ENCODE measurements at regions not wholly inside any gene's neighbourhood (a gene's known extent, or its start where the extent isn't known, plus 50 kb on each side); places are given as distances from the start of the nearest gene placed in this dataset.

DNA sequence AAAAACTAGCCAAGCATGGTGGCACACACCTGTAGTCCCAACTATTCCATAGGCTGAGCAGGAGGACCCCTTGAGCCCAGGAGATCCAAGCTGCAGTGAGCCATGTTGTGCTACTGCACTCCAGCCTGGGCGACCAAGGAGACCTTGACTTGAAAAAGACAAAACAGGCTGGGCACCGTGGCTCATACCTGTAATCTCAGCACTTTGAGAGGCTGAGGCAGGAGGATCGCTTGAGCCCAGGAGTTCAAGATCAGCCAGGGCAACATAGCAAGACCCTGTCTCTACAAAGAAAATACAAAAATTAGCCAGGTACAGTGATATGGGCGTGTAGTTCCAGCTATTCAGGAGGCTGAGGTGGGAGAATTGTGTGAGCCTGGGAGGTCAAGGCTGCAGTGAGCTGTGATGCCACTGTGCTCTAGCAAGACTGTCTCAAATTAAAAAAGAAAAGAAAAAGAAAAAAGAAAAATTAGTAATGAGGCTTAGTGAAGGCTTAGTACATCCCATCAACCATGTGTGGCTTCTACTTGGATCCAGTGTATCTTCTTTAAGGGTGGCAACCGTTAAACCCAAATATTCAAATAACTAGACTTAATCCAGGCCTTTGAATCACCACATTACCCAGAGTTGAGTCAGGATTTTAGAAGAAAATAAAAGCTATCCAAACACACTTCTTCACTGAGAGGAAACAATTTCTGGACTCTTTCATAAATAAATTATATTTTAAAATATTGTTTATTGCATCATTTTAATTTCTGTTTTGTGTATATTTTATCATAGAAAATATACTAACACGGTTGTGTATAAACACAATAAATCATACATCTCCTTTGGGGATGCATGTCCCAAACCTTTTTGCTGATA lies 74.3 kb upstream of the RAB4A start:
- no peak for DNase-seq

DNA sequence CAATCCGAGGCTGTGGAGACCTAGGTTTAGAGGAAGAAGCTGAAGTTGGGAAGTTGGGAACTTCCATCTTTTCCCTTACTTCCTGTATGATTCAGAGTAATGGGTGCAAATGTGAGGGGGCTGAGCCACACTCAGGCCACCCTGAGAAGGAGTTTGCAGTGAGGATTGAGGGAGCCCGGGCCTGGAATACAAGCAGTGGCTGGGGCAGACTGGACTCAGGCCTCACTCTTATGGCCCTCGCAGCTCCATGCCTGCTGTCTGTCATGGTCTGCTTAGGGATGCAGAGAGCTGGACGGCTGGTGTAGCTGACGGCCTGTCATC lies 73.7 kb upstream of the RAB4A start:
- DNase-seq = no peak

DNA sequence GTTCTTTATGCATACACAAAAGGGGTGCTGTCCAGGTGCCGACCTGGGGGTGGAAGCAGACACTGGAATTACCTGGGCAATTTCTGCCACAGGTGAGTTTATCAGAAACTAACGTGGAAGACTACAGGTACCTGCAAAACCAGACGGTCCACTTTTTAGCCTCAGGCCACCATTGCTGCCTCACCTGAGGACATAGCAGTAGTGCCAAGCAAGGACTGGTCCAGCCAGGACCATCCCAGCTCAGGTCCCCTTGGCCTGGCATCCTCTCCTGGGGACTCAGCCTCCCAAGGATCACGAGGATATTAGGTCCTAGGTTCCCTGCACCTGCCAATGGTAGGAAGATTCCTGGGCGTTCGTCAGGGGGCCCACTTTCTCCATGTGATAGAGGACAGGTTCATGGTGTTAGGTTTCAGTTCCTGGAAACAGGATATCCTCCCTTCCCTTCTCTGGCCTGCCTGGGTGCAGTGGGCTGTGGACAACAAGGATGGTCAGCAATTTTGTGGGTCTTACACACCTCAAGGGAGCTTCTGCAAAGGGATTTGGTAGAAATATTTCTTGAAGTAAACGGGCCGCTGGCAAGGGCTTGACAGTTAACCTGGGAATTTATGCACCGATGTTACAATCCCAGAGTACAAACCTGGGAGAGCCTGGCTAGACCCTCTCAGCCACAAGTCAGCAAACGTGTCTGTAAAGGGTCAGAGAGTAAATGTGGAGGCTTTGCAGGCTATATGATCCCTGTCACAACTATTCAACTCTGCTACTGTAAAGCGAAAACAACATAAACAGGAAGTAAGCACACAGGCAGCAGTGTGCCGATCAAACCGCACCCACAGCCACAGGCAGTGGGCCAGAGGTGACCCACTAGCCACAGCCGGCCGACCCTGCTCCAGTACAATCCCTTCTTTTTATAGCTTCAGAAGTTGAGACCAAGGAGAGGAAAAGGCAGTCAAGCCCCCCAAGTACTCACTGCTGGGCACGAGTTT lies 71.4 kb upstream of the RAB4A start:
- DNase-seq = peak; percentile 67

DNA sequence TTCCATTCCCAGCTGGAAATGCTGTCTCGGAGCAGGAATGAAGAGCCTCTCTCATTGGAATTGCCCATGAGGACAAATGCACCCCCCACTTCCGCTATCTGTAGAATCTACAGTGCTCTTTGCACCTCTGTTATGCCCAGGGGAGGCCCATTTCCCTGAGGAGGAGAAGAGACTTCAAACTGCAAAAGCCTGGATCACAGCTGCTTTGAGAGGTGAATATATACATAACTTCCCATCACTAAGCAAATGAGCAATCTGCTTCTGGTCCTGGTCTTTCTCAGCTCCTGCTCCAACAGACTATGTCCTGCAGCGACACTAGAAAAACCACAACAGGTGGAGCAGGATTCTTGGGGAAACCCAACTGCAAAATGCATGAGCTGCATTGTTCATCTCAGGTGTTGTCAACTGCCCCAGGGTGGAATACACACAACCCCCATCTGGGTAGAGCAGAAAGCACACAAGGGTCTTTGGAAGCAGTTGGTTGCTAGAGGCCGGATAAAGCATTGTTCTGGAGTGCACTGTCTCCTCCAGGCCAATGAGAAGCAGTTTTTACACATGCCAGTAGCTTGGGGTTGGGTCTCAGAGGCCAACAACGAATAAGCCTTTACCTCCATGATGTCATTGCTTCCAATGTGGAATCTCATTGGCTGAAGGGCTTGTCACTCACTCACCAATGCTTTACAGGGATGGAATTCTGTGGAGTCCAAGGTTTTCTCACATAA lies 67.7 kb upstream of the RAB4A start:
- no peak for DNase-seq

DNA sequence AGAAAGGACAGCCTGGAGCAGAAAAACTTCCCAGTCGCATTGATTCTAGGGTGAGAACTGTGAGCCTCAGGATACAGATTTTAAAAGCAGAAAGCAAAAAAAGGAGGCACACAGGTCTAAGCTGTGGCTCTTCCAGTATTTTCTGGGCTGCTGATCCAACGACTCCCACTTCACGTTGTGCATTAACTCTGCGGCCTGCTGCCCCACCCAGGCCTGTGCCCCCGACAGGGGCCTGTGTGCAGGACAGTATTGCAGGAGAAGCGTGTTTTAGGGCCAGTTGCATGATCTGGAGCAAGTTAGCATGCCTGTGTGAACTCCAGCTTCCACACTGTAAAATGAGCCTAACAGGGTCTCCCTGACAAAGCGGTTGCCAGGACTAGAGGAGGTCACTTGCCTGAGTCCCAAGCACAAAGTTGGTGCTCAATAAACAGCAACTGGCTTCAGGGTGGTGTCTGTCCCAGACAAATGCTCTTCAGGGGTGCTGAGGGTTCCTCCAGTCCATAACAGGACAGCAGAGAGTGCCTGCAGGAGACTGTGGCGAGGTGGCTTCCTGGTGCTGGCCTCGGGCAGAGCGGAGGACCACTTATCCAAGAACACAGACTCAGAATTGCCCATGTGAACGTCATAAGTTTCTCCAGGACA lies 66.8 kb upstream of the RAB4A start:
- DNase-seq = no peak

DNA sequence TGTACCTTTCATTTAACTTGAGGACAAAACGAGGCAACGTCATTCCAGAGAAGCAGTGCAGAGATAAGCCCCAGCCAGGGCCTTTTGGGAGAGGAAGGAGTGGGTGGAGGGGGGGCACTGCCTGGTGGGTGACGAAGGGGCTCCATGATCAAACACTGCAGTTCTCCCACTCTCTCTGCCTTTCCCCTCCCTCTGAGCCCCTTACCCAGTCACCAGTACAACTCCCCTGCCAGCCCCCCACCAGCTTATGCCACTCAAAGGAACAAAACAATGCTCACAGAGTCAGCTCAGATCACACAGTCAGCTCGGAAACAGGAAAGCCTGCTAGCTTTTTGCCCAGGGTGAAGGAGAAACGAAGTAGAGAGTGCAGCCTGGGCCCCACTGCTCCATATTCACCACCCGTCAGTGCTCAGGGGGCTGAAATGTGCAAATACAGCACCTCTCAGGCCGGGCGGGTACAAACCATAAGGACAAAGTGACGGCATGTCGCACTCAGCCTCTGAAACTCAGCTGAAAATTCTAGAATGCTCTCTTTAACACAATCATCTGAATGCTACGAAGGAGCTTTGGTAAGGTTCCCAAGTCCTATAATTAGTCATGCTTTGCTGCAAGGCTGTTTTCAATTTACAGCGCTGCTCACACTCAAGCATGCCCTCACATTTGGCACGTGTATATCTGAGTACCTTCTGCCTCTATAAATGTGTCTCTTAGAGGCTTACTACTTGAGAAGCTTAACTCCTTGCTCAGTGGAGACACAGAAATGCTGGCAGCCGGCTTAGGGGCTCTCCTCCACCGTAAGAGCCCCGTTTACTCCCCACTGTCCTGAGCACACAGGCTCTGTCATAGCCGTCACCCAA lies 65.8 kb upstream of the RAB4A start:
- DNase-seq = no peak

DNA sequence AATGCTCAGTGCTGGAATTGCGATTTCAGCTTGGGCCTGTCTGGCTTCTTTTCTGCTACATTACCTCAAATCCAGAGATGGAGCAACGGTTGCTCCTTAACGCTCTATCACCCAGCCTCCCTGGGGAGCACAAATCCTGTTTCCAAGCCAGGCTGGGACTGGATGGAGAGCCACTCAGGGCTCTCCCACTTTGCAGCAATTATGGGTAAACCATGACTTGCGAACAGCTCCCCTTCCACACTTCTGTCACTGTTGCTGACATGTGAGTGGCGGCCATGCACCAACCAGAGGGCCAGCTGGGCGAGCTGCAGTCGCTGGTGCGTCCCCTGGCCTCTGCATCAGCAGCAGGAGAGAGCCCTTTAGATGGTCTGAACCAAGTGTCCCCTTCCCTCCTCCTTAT lies 65.1 kb upstream of the RAB4A start:
- DNase-seq = no peak

DNA sequence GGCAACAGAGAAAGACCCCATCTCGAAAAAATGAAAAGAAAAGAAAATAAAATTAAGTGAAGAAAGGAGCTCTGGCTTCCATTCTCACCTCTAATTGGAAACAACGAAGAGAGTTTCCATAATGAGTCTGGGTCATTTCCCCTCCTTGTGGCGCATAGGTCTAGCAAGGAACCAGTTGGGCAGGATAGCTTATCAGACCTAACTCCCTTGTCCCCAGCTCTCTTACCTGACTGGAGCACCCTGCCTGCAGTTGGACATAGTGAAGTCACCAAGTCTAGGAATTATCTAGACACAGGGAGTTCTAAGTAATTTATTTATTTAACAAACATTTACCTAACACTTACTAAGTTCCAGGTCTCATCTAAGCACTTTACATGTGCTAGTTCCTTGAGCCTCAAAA lies 63.0 kb upstream of the RAB4A start:
- DNase-seq = no peak

DNA sequence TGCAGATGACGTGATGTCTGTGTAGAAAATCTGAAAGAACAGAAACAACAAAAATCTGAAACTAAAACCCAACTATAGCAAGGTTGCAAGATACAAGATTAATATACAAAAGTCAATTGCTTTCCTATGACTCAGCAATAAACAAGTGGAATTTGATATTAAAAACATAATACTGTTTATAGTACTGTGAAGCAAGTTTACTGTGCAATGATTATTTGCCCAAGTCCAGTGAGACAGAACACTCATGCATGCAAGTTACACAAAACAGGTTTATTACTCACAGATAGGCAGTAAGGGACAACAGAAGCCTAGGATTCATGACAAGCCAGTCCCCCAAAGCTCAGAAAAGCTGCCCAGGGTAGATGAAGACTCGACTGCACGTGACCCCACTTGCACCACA lies 62.4 kb upstream of the RAB4A start:
- DNase-seq = no peak

DNA sequence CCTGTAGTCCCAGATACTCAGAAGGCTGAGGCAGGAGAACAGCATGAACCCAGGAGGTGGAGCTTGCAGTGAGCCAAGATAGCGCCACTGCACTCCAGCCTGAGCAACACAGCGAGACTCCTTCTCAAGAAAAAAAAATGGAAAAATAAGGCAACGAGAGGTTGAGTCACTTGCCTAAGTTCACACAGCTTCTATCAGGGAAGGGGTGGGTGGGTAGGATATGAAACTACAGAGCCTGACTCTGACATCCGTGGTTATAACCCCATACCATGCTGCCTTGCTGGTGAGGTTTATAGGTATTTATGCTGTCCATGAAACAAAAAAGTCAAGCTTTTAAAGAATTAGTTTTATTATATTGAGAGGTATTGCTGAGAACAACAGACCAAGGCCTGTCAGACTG lies 61.5 kb upstream of the RAB4A start:
- DNase-seq = no peak

DNA sequence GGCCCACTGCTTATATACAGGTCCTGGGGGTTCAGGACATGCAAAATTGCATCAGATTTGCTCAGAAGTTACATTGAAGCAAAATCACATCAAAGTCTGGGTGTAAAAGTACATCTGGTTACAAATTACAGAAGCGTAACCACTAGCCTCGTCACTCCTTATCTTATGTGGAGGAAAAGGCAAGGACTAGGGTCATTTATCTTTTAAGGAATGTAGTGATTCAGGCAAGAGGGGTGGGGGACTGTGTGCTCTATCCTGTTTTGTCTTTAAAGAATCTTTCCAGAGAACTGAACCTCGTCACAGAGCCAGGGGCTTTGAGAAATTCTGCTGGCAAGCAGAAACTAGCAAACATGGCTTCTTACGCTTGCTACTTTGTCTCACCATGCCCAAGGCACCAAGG lies 61.1 kb upstream of the RAB4A start:
- no peak for DNase-seq

DNA sequence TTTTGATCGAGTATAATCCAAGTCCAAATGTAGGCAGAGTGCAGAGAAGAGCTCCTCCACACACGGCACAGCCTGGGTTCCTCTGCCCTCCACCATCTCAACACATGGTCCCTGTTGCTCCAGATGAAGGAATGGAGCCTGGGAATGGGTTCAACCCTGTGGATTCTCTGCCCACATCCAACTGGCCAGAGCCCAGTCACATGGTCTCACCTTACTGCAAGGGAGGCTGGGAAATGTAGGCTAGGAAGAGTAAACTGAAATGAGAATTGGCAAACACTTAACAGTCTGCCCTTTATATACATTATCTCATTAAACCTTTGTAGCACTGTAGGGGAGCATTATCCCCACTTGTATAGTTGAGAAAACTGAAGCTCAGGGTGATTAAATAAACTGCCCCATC lies 60.1 kb upstream of the RAB4A start:
- DNase-seq = no peak

DNA sequence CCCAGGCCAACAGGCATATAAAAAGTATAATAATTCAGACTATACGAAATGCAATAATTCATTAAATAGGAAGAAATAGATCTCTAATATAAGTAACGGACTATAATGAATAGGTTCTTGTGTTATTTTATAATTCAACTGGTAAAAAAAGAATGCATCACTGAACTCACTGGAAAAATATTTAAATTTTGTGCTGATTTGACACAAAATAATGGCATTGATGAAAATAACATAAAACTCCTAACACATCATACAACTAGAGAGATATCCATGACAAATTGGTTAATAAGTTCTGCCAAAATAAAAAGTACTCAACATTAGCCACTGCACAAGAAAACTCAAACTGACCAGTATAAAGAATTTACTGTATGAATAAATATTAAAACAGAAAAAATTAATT lies 57.1 kb upstream of the RAB4A start:
- DNase-seq = no peak

DNA sequence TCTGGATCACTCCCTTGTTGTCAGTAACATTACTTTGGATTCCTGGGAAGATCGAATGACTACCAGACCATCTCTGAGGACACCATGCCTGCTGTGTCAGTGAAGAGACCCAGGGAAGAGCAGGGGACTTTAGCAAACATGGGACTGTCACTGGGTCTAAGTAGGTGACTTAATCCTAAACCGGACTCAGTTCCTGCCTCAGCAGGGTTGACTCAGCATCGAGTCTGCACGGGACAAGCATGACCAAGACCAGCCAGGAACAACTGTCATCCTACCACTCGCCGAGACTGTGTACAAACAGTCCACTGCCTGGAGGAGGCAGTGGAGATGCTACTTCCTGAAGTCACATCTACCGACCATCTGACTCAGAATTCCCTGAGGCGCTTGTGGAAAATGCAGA lies 53.2 kb upstream of the RAB4A start:
- no peak for DNase-seq

DNA sequence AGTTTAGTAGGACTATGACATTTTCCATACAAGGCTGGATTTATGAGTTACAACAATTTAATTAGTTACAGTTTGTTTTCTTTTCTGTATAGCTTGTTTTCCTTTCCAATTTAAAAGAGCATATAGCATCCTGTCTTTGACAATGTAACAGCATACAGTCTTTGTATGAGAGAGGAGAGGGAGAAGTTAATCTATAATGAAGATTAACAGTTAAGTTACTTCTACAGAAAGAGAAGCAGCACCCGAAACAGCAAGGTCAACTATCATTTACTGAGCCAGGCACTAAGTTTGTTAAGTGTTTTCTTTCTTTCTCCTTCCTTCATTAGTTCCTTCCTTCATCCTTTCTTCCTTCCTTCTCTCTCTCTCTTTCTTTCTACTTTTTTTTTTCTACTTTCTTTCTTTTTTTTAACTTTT lies 52.3 kb upstream of the RAB4A start:
- DNase-seq = no peak

DNA sequence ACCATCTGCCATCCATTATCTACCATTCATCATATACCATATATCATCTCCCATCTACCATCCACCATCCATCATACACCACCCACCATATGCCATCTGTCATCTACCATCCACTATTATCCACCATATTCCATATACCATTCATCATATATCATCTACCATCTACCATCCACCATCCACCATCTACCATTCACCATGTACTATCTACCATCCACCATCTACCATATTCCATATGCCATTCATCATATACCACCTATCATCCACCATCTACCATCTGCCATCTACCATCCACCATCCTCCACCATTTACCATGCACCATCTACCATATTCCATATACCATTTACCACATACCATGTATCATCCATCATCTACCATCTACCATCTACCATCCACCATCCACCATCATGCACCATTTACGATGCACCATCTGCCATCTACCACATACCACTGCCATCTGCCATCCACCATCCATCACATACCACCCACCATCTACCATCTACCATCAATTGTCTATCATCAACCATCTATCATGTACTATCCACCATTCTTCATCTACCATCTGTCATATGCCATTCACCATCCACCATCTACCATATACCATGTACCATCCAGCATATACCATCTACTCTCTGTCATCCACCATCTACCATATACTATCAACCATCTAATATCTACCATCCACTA lies 50.6 kb upstream of the RAB4A start:
- DNase-seq = no peak

DNA sequence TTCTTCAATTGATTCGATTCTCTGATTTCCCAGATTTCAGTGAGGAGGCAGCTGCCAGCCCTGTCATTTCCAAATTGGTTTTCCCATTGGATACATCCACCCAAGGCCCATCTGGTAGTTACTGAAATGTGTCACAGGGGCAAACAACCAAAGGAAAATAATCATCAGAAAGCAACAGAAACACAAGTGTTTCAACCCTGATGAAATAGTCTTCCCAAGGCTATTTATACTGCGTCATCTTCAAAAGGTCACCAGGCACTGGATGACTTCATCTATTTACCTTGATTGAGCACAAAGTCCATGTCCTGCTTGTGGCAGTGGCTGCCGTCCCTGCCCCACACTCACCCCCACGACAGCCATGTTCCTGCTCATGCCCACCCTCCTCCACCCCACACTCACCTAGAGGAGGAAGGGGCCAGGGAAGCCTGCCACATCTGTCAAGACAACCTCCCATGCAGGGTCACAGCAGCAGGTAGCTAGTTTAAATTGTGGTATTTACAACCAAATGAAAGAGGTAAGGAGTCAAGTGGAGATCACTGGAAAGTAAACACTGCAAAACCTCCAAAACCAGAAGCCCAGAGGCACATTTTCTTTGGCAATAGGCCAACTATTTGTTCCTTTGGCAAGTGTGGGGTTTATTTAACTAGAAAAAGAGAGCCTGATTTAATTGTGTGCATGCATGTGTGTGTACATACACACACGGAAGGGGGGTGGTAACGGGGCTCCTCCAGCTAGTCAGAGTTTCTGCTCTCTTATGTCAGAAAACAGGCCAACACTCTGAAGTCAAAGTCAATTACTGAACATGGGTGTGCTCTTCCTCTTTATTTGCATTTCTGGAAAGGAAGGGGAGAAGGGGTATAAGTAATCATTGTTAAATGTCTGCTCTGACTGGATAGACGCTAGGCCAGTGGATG lies 49.5 kb upstream of the RAB4A start:
- DNase-seq = peak; percentile 77
